Prostate gland (tissue), 2 donors: ENCODE measurements at regions not wholly inside any gene's neighbourhood (a gene's known extent, or its start where the extent isn't known, plus 50 kb on each side); places are given as distances from the start of the nearest gene placed in this dataset.
"Not testable (repeated sequence)": the region's sequence is repeated elsewhere in the genome, so short reads cannot be mapped to it uniquely, and the experiment has no call there.

Experiments
- DNase-seq: peaks from one replicate; pipeline ENCODE4 v3.0.0-alpha.2; 2019; ENCODE audit warnings: low spot score
- H3K27ac ChIP-seq, 2 donors: fragments of 200-600 bp; sonication (generic); 2 replicates each; pipeline ENCODE4 v1.5.1; 2017 to 2019
- H3K27me3 ChIP-seq: fragments of 200-600 bp; sonication (generic); replicated peaks from 2 replicates; pipeline ENCODE4 v1.5.1; 2019; ENCODE audit not compliant: insufficient read depth
- H3K36me3 ChIP-seq, 2 donors: fragments of 200-600 bp; sonication (generic); 1 replicate in 1 of 2; 2 replicates in 1 of 2; pipeline versions ENCODE4 v1.5.1 to v1.8.1; 2017 to 2019
- H3K4me1 ChIP-seq: fragments of 200-600 bp; sonication (generic); replicated peaks from 2 replicates; pipeline ENCODE4 v1.5.1; 2019
- H3K4me3 ChIP-seq, 2 donors: fragments of 200-600 bp; sonication (generic); 2 replicates each; pipeline ENCODE4 v1.5.1; 2017 to 2019
- H3K9me3 ChIP-seq: fragments of 200-600 bp; sonication (generic); 2 replicates; pipeline ENCODE4 v1.5.1; 2017
- POLR2A ChIP-seq: fragments of 450-650 bp; IDR thresholded peaks from one replicate; pipeline ENCODE4 v1.6.1; 2016; ENCODE audit warnings: antibody characterized with exemption, mild to moderate bottlenecking
- POLR2AphosphoS5 ChIP-seq: sonication (generic); formaldehyde crosslinking; IDR thresholded peaks from one replicate; pipeline ENCODE4 v1.6.1; 2017; ENCODE audit warnings: antibody characterized with exemption
- WGBS: methylation state at CpG from one replicate; pipeline ENCODE4 v1.1.5; 2018; 5-methylcytosine and 5-hydroxymethylcytosine counted together
- intact Hi-C: fragments of 100-400 bp; cut with DNase I; formaldehyde crosslinking; loops from one replicate; pipeline ENCODE4 v1.14.2; 2022
- TF ChIP-seq, protein P1 (sequence below), 4 experiments: fragments of 200-600 bp in 2 of 4; fragments of 450-650 bp in 2 of 4; sonication (generic) in 2 of 4; IDR thresholded peaks; 1 replicate in 3 of 4; 2 replicates in 1 of 4; pipeline ENCODE4 v1.5.1; 2016 to 2019; ENCODE audit warnings: antibody characterized with exemption in 4 of 4, mild to moderate bottlenecking in 2 of 4, moderate library complexity in 2 of 4

GRCh38 chr5:125898851-125899405 lies 524.3 kb upstream of the GRAMD2B start:
- Histone ChIP-seq H3K4me3 (no peak overlapping the region), H3K27ac (no peak overlapping the region), H3K9me3 (no peaks in the 10 kb centered on the region), H3K36me3 (no peaks in the 10 kb centered on the region), H3K27me3 (no peaks in the 10 kb centered on the region), H3K4me1 (no peaks in the 10 kb centered on the region)
- 74% methylated on average over 2 of the region's 2 CpGs for WGBS
- TF ChIP-seq, protein P1, sequence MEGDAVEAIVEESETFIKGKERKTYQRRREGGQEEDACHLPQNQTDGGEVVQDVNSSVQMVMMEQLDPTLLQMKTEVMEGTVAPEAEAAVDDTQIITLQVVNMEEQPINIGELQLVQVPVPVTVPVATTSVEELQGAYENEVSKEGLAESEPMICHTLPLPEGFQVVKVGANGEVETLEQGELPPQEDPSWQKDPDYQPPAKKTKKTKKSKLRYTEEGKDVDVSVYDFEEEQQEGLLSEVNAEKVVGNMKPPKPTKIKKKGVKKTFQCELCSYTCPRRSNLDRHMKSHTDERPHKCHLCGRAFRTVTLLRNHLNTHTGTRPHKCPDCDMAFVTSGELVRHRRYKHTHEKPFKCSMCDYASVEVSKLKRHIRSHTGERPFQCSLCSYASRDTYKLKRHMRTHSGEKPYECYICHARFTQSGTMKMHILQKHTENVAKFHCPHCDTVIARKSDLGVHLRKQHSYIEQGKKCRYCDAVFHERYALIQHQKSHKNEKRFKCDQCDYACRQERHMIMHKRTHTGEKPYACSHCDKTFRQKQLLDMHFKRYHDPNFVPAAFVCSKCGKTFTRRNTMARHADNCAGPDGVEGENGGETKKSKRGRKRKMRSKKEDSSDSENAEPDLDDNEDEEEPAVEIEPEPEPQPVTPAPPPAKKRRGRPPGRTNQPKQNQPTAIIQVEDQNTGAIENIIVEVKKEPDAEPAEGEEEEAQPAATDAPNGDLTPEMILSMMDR (IDR thresholded peaks at IDR 0.05), result no peak
- no peak for TF ChIP-seq POLR2A
- TF ChIP-seq POLR2AphosphoS5, result no peak
- DNase-seq, result no peak
- intact Hi-C loops, result no loop called here

- intact Hi-C loops, result no loop called here
- no peak for DNase-seq
Measured at GRCh38 chr5:125912028-125912427, 511.2 kb upstream of the GRAMD2B start.

DNA sequence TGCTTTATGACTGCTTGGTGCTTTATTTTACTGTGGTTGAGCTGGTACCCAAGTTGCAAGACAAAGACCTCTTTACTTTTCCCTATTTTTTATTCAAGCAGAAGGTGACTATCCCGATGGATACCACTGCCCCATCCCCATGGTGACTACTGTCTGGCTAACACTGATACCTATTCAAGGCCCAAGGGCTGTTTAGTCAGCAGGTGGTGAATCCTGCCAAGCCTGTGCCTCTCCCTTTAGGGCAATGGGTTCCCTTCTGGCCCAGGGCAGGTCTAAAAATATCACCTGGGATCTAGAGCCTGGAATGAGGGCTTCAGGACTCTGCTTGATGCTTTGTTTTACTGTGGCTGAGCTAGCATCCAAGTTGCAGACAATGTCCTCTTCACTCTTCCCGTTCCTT lies 510.0 kb upstream of the GRAMD2B start:
- Histone ChIP-seq H3K27ac (no peak overlapping the region), H3K4me1 (no peaks in the 10 kb centered on the region), H3K9me3 (no peaks in the 10 kb centered on the region), H3K36me3 (no peaks in the 10 kb centered on the region), H3K4me3 (no peak overlapping the region), H3K27me3 (no peaks in the 10 kb centered on the region)
- WGBS, result 97% methylated on average over 2 of the region's 2 CpGs
- TF ChIP-seq POLR2A, result no peak
- no peak for TF ChIP-seq POLR2AphosphoS5
- TF ChIP-seq, protein P1 (IDR thresholded peaks at IDR 0.05), result no peak
- no peak for DNase-seq
- intact Hi-C loops, result no loop called here

More at GRCh38 chr5:125912028-125912427, 511.2 kb upstream of the GRAMD2B start:
- H3K4me3 ChIP-seq, result no peak overlapping the region
- WGBS, result 96% methylated on average over 1 of the region's 1 CpG
- no peak overlapping the region for H3K27ac ChIP-seq
- H3K9me3 ChIP-seq, result no peaks in the 10 kb centered on the region
- H3K4me1 ChIP-seq, result no peaks in the 10 kb centered on the region
- TF ChIP-seq POLR2A (no peak), POLR2AphosphoS5 (no peak)
- TF ChIP-seq, protein P1 (IDR thresholded peaks at IDR 0.05), result no peak
- no peaks in the 10 kb centered on the region for H3K27me3 ChIP-seq
- H3K36me3 ChIP-seq, result no peaks in the 10 kb centered on the region

GRCh38 chr5:125914471-125914870 lies 508.7 kb upstream of the GRAMD2B start:
- Histone ChIP-seq H3K4me1 (no peaks in the 10 kb centered on the region), H3K4me3 (no peak overlapping the region), H3K9me3 (no peaks in the 10 kb centered on the region), H3K27ac (no peak overlapping the region), H3K36me3 (no peaks in the 10 kb centered on the region), H3K27me3 (no peaks in the 10 kb centered on the region)
- TF ChIP-seq POLR2AphosphoS5, result no peak
- TF ChIP-seq, protein P1 (IDR thresholded peaks at IDR 0.05), result no peak
- TF ChIP-seq POLR2A, result no peak
- no peak for DNase-seq
- WGBS, result 92% methylated on average over 3 of the region's 3 CpGs
- intact Hi-C loops, result no loop called here

GRCh38 chr5:125923958-125924357 lies 499.3 kb upstream of the GRAMD2B start:
- intact Hi-C loops, H3K27me3 ChIP-seq, DNase-seq, H3K27ac ChIP-seq, H3K4me3 ChIP-seq, H3K36me3 ChIP-seq, H3K9me3 ChIP-seq, H3K4me1 ChIP-seq: not testable (repeated sequence)
- WGBS, result 91% methylated on average over 11 of the region's 11 CpGs
